ENCODE measurements at regions not wholly inside any gene's neighbourhood (a gene's known extent, or its start where the extent isn't known, plus 50 kb on each side); places are given as distances from the start of the nearest gene placed in this dataset.
"Not testable (repeated sequence)": the region's sequence is repeated elsewhere in the genome, so short reads cannot be mapped to it uniquely, and the experiment has no call there.

DNA sequence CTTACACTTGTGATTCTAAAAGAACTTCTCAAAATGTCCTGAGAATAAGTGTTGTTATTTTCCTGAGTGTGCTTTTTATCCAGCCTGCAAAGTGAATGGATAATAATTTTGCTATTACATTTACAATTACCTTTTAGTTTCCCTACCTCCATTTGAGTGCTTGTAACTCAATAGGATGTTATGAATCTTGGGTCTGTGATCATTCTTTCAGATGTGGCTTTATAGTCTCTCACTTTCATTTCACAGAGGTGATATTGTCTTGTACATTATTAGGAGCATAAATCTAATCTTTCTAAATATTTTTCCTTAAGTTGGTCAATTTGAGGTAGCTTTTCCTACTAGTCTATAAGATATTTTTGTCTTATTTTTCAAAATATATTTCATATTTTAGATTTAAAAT is 386.3 kb upstream of the EPHA6 start:
- no peaks in the 10 kb centered on the region for H3K36me3 Mint-ChIP-seq
- ATAC-seq (no peak), DNase-seq (ENCODE audit: low spot score in 2 of 2) (no peak)
- H3K27ac Mint-ChIP-seq, result no peak overlapping the region
- peaks cover 5 to 9% of the 10 kb centered on the region in 2 donors for H3K9me3 Mint-ChIP-seq

- ATAC-seq, result no peak
- Mint-ChIP-seq H3K9me3 (peaks cover 4 to 9% of the 10 kb centered on the region in 2 donors), H3K27ac (no peak overlapping the region), H3K36me3 (no peaks in the 10 kb centered on the region)
- no peak for DNase-seq (ENCODE audit: low spot score in 2 of 2)
Measured at GRCh38 chr3:96430079-96430478, 384.3 kb upstream of the EPHA6 start.

DNA sequence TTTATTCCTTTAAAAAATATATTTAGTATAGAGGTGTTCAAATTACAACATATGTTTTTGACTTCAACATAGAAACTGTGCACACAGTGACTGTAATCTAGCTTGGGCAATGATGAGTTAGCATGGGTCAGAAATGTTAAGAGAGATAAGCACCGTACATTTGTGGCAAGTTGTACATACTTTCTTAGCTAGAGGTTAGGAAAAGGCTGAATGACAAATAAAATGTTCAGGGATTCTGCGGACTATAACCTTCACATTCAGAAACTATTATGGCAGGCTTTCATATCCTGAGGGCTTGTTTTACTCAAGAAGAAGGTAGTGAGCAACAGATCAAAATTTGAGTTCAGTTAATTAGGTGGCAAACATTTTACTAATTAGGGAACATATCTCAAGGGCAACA is 379.7 kb upstream of the EPHA6 start:
- H3K9me3 Mint-ChIP-seq, result peaks cover 8 to 19% of the 10 kb centered on the region in 2 donors
- H3K36me3 Mint-ChIP-seq, result no peaks in the 10 kb centered on the region
- DNase-seq (ENCODE audit: low spot score in 2 of 2) (no peak), ATAC-seq (no peak)
- no peak overlapping the region for H3K27ac Mint-ChIP-seq

DNA sequence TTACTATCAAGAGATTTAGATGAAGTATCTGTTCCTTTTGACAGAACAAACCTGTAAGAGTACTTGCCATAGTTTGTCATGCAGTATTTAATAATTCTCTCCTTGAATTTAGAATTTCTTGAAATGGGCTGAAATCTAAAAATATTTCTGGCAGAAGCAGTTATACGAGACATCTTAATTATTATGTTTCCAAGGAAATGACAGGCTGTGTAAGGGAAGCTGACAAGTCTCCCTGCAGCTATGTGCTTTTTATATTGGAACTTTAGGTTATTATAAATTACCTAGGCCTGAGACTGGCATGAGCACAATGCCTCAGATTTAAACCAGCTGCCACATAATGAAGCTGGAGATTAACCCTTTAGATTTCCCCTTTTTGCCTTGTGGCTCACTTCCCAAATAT is 365.0 kb upstream of the EPHA6 start:
- H3K27ac Mint-ChIP-seq, result no peak overlapping the region
- H3K36me3 Mint-ChIP-seq, result no peaks in the 10 kb centered on the region
- no peak for ATAC-seq
- H3K9me3 Mint-ChIP-seq, result peaks cover 7 to 16% of the 10 kb centered on the region in 2 donors
- no peak for DNase-seq (ENCODE audit: low spot score in 2 of 2)

DNA sequence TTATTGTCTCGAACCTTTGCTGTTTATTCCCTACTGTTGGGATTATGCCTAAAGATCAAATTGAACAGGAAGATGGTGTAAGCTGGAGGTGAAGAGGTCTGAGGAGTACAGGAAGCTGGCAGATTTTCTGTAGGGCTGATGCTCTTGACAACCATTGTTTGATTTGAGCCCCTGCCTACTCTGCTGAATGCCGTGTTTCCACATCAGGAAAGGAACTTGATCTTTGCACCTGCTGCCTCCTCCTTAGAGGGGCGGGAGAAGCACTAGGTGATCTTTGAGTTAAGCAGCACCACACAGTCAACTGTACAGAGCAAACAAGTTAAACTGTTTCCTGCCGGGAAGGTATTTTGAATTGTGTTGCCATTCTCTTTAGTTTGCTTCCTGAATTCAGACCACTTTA is 364.6 kb upstream of the EPHA6 start:
- Mint-ChIP-seq H3K9me3 (peaks cover 7 to 16% of the 10 kb centered on the region in 2 donors), H3K27ac (no peak overlapping the region)
- no peak for ATAC-seq

DNA sequence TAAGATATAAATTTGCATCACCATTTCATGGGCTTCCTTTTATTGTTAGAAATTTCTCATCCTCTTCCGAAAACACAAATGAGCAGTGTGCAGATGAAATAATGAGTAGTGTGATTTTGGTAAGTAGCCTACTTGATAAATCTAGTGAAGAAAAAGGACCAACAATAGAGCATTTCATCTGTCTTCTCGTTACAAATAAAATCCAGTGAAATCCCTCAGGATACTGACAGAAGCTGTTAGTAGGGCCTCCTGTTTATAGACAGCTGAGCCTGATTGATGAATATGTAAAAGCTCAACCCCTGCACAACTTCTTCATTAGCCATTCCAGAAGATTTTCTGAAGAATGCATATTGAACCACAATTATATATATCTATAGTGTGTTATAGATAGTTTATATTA is 363.7 kb upstream of the EPHA6 start:
- DNase-seq (ENCODE audit: low spot score in 2 of 2) (no peak), ATAC-seq (no peak)
- Mint-ChIP-seq H3K36me3 (no peaks in the 10 kb centered on the region), H3K9me3 (peaks cover 13 to 16% of the 10 kb centered on the region in 2 donors), H3K27ac (no peak overlapping the region)

More for the DNA sequence above, 364.6 kb upstream of the EPHA6 start:
- DNase-seq (ENCODE audit: low spot score in 2 of 2), result no peak
- no peaks in the 10 kb centered on the region for H3K36me3 Mint-ChIP-seq

GRCh38 chr3:96465521-96465920 is 348.9 kb upstream of the EPHA6 start:
- no peak for DNase-seq (ENCODE audit: low spot score in 2 of 2)
- Mint-ChIP-seq H3K36me3 (no peaks in the 10 kb centered on the region), H3K27ac (no peak overlapping the region), H3K9me3 (peaks cover 0 to 4% of the 10 kb centered on the region in 2 donors)
- no peak for ATAC-seq

DNA sequence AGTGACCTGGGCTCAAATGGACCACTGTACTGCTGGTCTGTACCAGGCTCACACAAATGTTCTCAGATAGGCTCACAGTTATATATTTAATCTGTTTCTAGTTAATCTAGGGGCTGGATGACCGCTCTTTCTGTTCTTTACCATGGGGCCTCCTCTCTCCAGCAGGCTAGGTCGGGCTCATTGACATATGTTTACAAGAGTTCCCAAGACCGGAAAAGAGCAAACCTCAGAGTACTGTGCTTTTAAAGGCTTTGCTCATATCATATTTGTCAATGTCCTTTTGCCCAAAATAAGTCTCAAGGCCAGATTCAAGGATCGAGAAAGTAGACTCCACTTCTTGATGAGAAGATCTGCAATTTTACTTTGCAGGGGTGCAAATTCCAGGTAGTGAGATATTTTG is 348.0 kb upstream of the EPHA6 start:
- DNase-seq (ENCODE audit: low spot score in 2 of 2) (no peak), ATAC-seq (no peak)
- no peaks in the 10 kb centered on the region for H3K36me3 Mint-ChIP-seq
- peaks cover 0 to 7% of the 10 kb centered on the region in 2 donors for H3K9me3 Mint-ChIP-seq
- no peak overlapping the region for H3K27ac Mint-ChIP-seq

DNA sequence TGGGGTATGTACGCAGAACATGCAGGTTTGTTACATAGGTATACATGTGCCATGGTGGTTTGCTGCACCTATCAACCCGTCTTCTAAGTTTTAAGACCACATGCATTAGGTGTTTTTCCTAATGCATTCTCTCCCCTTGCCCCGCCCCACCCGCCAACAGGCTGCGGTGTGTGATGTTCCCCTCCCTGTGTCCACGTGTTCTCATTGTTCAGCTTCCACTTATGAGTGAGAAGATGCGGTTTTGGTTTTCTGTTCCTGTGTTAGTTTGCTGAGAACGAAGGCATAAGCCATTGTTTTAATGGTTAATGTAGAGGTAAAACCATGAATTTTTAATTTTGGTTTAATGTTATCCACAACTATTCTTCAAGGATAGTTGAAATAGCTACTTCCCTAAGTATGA is 346.8 kb upstream of the EPHA6 start:
- Mint-ChIP-seq H3K36me3 (no peaks in the 10 kb centered on the region), H3K27ac (no peak overlapping the region), H3K9me3 (peaks cover 0 to 3% of the 10 kb centered on the region in 2 donors)
- DNase-seq (ENCODE audit: low spot score in 2 of 2), result no peak
- ATAC-seq, result no peak

- Mint-ChIP-seq H3K36me3 (no peaks in the 10 kb centered on the region), H3K9me3 (peaks cover 0 to 4% of the 10 kb centered on the region in 2 donors), H3K27ac (no peak overlapping the region)
- no peak for ATAC-seq
- DNase-seq (ENCODE audit: low spot score in 2 of 2), result no peak
Measured at GRCh38 chr3:96478496-96478895, 335.9 kb upstream of the EPHA6 start.

- Mint-ChIP-seq H3K27ac (no peak overlapping the region), H3K36me3 (no peaks in the 10 kb centered on the region), H3K9me3 (no peaks in the 10 kb centered on the region)
- ATAC-seq (no peak), DNase-seq (ENCODE audit: low spot score in 2 of 2) (no peak)
Measured at GRCh38 chr3:96480881-96481280, 333.5 kb upstream of the EPHA6 start.

DNA sequence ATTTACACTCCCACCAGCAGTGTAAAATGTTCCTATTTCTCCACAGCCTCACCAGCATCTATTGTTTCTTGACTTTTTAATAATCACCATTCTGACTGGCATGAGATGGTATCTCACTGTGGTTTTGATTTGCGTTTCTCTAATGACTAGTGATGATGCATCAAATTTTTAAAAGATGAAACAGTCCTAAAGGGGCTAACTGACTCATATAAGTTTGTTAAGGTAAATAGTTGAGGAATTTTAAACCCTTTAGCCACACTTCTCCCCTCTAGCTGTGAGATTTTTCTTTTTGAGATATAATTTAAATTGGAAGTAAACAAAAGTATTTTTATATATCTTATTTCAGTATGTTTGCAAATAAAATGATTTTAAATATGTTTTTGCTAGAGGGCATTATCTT is 331.2 kb upstream of the EPHA6 start:
- H3K36me3 Mint-ChIP-seq; ATAC-seq; H3K27ac Mint-ChIP-seq; DNase-seq (ENCODE audit: low spot score in 2 of 2); H3K9me3 Mint-ChIP-seq: not testable (repeated sequence)

GRCh38 chr3:96483781-96484180 is 330.6 kb upstream of the EPHA6 start:
- no peak for DNase-seq (ENCODE audit: low spot score in 2 of 2)
- Mint-ChIP-seq H3K36me3 (no peaks in the 10 kb centered on the region), H3K27ac (no peak overlapping the region)

DNA sequence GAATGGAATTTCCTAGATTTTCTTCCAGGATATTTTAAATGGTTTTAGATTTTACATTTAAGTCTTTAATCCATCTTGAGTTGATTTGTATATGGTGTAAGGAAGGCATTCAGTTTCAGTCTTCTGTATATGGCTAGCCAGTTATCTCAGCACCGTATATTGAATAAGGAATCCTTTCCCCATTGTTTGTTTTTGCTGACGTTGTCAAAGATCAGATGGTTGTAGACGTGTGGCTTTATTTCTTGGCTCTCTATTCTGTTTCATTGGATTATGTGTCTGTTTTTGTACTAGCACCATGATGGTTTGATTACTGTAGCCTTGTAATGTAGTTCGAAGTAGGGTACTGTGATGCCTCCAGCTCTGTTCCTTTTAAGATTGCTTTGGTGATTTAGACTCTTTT is 325.7 kb upstream of the EPHA6 start:
- Mint-ChIP-seq H3K9me3 (peaks cover 7 to 22% of the 10 kb centered on the region in 2 donors), H3K27ac (no peak overlapping the region), H3K36me3 (peaks cover 0 to 8% of the 10 kb centered on the region in 2 donors)
- ATAC-seq (no peak), DNase-seq (ENCODE audit: low spot score in 2 of 2) (no peak)

More at GRCh38 chr3:96483781-96484180, 330.6 kb upstream of the EPHA6 start:
- no peak for ATAC-seq
- H3K9me3 Mint-ChIP-seq, result no peaks in the 10 kb centered on the region

DNA sequence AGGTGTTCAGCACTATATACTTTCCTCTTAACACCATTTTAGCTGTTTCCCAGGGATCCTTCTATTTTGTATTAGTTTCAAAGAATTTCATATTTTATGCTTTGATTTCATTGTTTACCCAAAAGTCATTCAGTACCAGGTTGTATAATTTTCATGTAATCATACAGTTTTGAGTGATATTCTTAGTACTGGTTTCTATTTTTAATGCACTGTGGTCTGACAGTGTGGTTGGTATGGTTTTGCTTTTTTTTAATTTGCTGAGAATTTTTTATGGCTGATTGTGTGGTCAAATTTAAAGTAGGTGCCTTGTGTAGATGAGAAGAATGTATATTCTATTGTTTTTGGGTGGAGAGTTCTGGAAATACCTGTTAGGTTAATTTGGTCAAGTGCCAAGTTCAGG is 323.4 kb upstream of the EPHA6 start:
- peaks cover 0 to 12% of the 10 kb centered on the region in 2 donors for H3K36me3 Mint-ChIP-seq
- no peak for DNase-seq (ENCODE audit: low spot score in 2 of 2)
- ATAC-seq, result no peak
- H3K9me3 Mint-ChIP-seq, result peaks cover 12 to 32% of the 10 kb centered on the region in 2 donors
- H3K27ac Mint-ChIP-seq, result no peak overlapping the region

DNA sequence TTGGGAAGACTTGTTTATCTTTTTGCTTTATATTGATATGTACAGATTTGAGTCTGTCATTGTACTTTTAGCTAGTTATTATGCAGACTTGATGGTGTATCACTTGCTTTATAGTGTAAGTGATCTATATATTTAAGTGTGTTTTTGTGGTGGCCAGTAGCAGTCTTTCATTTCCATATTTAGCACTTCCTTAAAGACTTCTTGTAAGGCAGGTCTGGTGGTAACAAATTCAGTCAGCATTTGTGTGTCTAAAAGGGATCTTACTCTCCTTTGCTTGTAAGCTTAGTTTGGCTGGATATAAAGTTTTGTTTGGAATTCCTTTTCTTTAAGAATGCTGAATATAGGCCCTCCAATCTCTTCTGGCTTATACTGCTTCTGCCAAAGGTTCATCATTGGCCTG is 322.5 kb upstream of the EPHA6 start:
- H3K9me3 Mint-ChIP-seq, result peaks cover 20 to 39% of the 10 kb centered on the region in 2 donors
- peaks cover 0 to 12% of the 10 kb centered on the region in 2 donors for H3K36me3 Mint-ChIP-seq
- H3K27ac Mint-ChIP-seq, result no peak overlapping the region
- no peak for DNase-seq (ENCODE audit: low spot score in 2 of 2)
- no peak for ATAC-seq

GRCh38 chr3:96510334-96510733 is 304.1 kb upstream of the EPHA6 start:
- DNase-seq (ENCODE audit: low spot score in 2 of 2) (no peak), ATAC-seq (no peak)
- Mint-ChIP-seq H3K36me3 (no peaks in the 10 kb centered on the region), H3K9me3 (peaks cover 2 to 10% of the 10 kb centered on the region in 2 donors), H3K27ac (no peak overlapping the region)

DNA sequence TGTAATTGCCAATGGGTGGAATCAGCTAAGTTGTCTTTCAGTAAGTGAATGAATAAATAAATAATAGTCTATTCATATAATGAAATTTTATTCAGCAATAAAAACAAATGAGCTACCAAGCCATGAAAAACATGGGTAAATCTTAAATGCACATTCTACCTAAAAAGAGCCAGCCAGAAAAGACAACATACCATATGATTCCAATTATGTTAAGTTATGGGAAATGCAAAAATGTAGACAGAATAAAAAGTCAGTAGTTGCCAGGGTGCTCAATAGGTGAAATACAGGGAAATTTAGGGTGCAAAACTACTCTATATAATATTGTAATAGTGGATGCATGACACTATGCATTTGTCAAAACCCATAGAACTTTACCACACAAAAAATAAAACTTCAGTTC is 277.2 kb upstream of the EPHA6 start:
- no peak for DNase-seq (ENCODE audit: low spot score in 2 of 2)
- Mint-ChIP-seq H3K9me3 (peaks cover 14 to 36% of the 10 kb centered on the region in 2 donors), H3K27ac (no peak overlapping the region)

GRCh38 chr3:96538186-96538585 is 276.2 kb upstream of the EPHA6 start:
- no peaks in the 10 kb centered on the region for H3K36me3 Mint-ChIP-seq
- H3K9me3 Mint-ChIP-seq, result peaks cover 18 to 26% of the 10 kb centered on the region in 2 donors
- H3K27ac Mint-ChIP-seq, result no peak overlapping the region

More for the DNA sequence above, 277.2 kb upstream of the EPHA6 start:
- peaks cover 0 to 7% of the 10 kb centered on the region in 2 donors for H3K36me3 Mint-ChIP-seq
- ATAC-seq, result no peak

More at GRCh38 chr3:96538186-96538585, 276.2 kb upstream of the EPHA6 start:
- DNase-seq (ENCODE audit: low spot score in 2 of 2) (no peak), ATAC-seq (no peak)
